ENCODE measurements at regions not wholly inside any gene's neighbourhood (a gene's known extent, or its start where the extent isn't known, plus 50 kb on each side); places are given as distances from the start of the nearest gene placed in this dataset.

DNA sequence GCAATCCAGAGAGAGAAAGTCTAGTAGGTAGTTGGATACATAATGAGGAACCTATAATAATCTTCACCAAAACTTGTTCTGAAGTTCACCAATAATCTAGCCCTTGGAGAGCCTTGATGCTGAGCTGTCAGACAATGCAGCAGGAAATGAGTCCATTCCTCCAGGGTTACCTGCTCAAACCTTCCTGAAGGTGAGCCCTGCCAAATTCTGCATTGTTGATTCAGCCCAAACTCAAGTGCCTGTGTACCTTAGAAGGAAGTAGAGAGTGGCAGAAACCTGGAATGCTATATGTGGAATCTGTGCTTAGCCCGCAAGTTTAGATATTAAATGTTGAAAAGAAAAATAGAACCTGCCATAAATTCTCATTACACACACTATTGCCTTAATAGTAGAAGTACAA, 77.4 kb upstream of the SPON1 start:
- no peaks in the 10 kb centered on the region for H3K9me3 Mint-ChIP-seq
- no peaks in the 10 kb centered on the region for H3K79me2 ChIP-seq (ENCODE audit: insufficient read depth, low read length)
- no peak overlapping the region for H4K8ac ChIP-seq (replicated peaks; ENCODE audit: insufficient read length, low read depth, low read length)

More for the DNA sequence above, 77.4 kb upstream of the SPON1 start:
- H3K27me3 ChIP-seq (ENCODE audit: insufficient read depth, low read length), result no peaks in the 10 kb centered on the region
- no CpG with 5 or more reads among the region's 1 CpG for WGBS (ENCODE audit: extremely low coverage, insufficient read length, low lambda C conversion rate)
- no peak overlapping the region for H2AK5ac ChIP-seq (ENCODE audit: insufficient read length, low read length)
- no peaks in the 10 kb centered on the region for H3K23me2 ChIP-seq (ENCODE audit: insufficient read length, low read depth, low read length, poor library complexity, severe bottlenecking)
- no peak overlapping the region for H4K5ac ChIP-seq (ENCODE audit: insufficient read length, low read depth, low read length)
- no peak overlapping the region for H3T11ph ChIP-seq (ENCODE audit: low read length)
- TF ChIP-seq, protein P1, sequence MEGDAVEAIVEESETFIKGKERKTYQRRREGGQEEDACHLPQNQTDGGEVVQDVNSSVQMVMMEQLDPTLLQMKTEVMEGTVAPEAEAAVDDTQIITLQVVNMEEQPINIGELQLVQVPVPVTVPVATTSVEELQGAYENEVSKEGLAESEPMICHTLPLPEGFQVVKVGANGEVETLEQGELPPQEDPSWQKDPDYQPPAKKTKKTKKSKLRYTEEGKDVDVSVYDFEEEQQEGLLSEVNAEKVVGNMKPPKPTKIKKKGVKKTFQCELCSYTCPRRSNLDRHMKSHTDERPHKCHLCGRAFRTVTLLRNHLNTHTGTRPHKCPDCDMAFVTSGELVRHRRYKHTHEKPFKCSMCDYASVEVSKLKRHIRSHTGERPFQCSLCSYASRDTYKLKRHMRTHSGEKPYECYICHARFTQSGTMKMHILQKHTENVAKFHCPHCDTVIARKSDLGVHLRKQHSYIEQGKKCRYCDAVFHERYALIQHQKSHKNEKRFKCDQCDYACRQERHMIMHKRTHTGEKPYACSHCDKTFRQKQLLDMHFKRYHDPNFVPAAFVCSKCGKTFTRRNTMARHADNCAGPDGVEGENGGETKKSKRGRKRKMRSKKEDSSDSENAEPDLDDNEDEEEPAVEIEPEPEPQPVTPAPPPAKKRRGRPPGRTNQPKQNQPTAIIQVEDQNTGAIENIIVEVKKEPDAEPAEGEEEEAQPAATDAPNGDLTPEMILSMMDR (conservative IDR thresholded peaks at IDR 0.05), result no peak
- H2BK5ac ChIP-seq (ENCODE audit: insufficient read length, low read length), result no peak overlapping the region
- H3K4me1 Mint-ChIP-seq, result peaks cover 3 to 6% of the 10 kb centered on the region in 2 experiments; a peak in 2 of 4 replicates
- H2BK20ac ChIP-seq (ENCODE audit: low read depth, low read length, poor library complexity, severe bottlenecking), result no peak overlapping the region
- no peak overlapping the region for H3K23ac ChIP-seq (ENCODE audit: insufficient read length, low read depth, low read length)
- H3K27ac Mint-ChIP-seq, result no peak overlapping the region
- H2BK15ac ChIP-seq (ENCODE audit: low read depth, low read length), result no peak overlapping the region
- H3K18ac ChIP-seq (ENCODE audit: insufficient read length, low read depth, low read length), result no peak overlapping the region
- no peak overlapping the region for H3K4ac ChIP-seq (ENCODE audit: low read depth, low read length)
- no peak overlapping the region for H2BK120ac ChIP-seq (ENCODE audit: low read depth, low read length, poor library complexity, severe bottlenecking)
- H3K9me3 ChIP-seq (ENCODE audit: control insufficient read depth, low read depth, low read length), result no peaks in the 10 kb centered on the region
- no peak overlapping the region for H3K27ac ChIP-seq (ENCODE audit: insufficient read length, low read depth, low read length)
- no peak overlapping the region for H3K56ac ChIP-seq (ENCODE audit: insufficient read length, low read depth, low read length)
- no peak overlapping the region for H2BK12ac ChIP-seq (ENCODE audit: insufficient read length, low read depth, low read length)
- H3K4me1 ChIP-seq (ENCODE audit: insufficient read depth, low read length), result no peaks in the 10 kb centered on the region
- no peaks in the 10 kb centered on the region for H3K79me1 ChIP-seq (ENCODE audit: insufficient read depth, low read depth, low read length, poor library complexity, severe bottlenecking)
- no peak overlapping the region for H3K14ac ChIP-seq (ENCODE audit: insufficient read depth, low read length)
- H3K4me3 Mint-ChIP-seq, result no peak overlapping the region
- DNase-seq, result no peak
- no peak overlapping the region for H4K91ac ChIP-seq (ENCODE audit: insufficient read length, low read depth, low read length)
- H3K36me3 Mint-ChIP-seq (ENCODE audit: insufficient read depth in 1 of 3, low read depth in 3 of 3), result no peaks in the 10 kb centered on the region
- H2AFZ ChIP-seq (ENCODE audit: low read length), result no peak overlapping the region
- H4K20me1 ChIP-seq (ENCODE audit: control insufficient read depth, insufficient read depth, insufficient read length), result no peaks in the 10 kb centered on the region
- H3K4me2 ChIP-seq (ENCODE audit: insufficient read depth, insufficient read length, low read length), result no peak overlapping the region
- H3K9ac ChIP-seq (ENCODE audit: extremely low read depth, insufficient read length, low read length), result no peak overlapping the region
- no peaks in the 10 kb centered on the region for H3K27me3 Mint-ChIP-seq (ENCODE audit: low read depth)

Measured in H9 (cell line).